Fibroblast of the conjunctiva (primary cell): ENCODE measurements at regions not wholly inside any gene's neighbourhood (a gene's known extent, or its start where the extent isn't known, plus 50 kb on each side); places are given as distances from the start of the nearest gene placed in this dataset.

Experiments used
- DNase-seq: peaks from one replicate; pipeline ENCODE4 v3.0.0-alpha.2; 2010; ENCODE audit warnings: low read depth

- DNase-seq: no peak
Observed at GRCh38 chr3:3745693-3746092, 53.5 kb upstream of the LRRN1 start.

DNA sequence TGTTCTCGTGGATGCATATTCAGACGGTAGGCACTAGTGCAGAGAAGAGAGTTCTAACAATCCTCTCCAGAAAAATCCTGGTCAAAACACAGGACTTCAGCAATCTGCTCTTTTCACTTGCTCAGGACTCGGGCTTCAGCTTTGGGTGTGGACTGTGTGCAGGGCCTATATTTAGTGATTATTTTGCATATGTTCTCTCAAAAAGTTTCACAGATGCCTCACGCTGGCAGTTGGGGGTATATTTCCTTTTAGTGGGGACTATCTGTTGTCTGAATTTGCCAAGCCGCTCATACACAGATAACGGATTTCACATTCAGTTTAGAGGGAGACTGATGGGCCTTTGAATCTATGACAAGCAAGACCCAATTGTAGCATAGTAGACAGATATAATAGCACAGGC, 54.4 kb upstream of the LRRN1 start:
- no peak for DNase-seq

GRCh38 chr3:3743754-3744153, 55.5 kb upstream of the LRRN1 start:
- DNase-seq: no peak

DNA sequence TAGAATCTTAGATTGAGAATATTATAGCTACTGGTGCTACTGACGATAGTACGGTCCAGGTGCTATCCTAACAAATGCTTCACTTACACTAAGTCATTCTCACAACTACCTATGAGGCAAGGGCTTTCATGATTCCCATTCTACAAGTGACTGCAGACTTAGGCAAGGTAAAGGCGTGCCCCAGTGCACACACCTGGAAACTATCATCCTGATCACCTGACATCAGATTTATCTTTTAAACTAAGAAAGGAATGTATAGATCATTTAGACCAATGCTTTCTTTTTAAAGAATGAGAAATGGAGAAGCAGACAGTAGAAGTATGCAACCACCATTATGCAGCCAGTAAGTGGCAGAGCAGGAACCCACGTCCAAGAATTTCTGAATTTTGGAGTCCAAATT, 59.2 kb upstream of the LRRN1 start:
- no peak for DNase-seq

DNA sequence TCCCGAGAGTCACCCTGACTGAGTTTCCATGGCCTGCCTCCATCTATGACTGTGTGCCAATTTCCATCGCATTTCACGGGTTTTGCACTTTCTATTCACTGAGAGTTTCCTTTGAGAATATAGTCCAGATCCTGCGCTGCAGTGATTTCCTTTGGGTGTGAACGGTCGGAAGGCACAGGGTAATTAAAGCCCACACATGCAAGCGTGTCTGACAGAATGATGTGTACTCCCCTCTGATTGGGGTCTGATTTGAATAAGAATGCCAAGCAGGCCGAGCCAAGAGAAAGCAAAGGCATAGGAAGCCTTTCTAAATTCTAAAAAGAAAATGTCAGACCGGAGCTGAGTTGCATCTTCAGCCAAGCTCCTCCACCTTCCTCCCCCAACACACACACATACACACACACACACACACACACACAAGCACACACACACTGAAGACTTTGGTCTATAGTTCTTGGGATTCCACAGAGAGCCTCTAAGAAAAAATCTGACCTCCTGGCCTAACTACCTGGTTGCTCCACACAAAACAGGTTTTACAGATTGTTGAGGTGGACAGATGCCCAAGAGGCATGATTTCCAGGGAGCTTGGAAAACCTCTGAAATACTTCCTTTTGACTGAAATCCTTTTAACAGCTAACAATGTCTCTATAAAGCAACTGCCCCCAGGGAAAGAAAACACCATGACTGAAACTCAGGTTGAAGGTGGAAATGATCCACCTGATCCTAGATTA, 59.7 kb upstream of the LRRN1 start:
- DNase-seq: no peak

DNA sequence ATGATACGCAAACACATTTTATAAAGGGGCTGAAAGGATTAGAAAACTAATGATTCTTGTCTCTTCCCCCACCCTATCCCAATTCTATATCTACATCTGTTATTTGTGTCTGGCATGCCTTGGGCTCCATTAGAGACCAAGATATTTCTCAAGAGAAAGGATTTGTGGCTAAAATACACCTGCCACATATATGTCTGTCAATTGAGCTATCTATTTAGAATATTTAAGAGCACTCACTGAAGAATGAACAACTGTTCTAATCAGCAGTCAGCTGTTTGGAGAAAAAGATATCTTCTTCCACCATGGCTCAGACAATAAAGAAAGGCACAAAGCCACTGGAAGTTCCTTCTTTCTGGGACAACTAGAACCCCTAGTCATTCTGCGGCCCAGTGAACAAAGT, 61.7 kb upstream of the LRRN1 start:
- no peak for DNase-seq

DNA sequence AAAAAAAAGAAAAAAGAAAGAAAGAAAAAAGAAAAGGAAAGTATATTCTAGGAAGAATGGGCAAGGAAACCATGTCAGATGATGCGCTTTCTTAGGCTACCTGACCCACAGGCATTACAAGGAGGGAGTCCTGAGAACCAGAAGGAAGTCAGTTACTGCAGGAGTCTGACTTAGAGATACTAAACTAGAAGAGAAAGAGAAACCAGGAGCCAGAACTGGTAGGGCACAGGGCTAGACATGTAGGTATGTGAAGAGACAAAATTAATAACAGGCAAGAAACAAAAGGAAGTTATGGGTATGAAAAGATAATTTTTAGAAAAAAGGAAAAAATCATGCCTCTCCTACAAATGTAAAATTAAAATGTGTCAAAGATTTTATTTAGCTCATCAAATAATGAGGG, 63.3 kb upstream of the LRRN1 start:
- no peak for DNase-seq

DNA sequence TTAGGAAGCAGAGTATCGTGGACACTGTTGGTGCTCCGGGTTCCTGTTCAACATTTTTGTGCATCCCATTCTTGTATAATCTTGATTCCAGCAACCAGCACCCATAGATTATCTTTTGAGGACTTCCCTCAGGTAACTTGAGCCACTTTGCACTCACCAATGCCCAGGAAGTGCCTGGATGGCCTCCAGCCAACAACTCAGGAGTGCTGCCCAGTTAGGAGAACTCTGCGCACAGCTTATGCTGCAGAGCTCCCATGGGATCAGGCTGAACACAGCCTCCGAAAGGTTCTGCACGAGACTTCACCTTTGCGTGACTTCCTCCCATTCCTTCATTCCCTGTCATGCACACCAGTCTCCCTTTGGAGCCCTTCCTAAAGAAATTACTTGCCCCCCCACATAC, 64.3 kb upstream of the LRRN1 start:
- DNase-seq: no peak

GRCh38 chr3:3729261-3729660, 70.0 kb upstream of the LRRN1 start:
- DNase-seq: no peak

- no peak for DNase-seq
Observed at GRCh38 chr3:3726549-3726948, 72.7 kb upstream of the LRRN1 start.

DNA sequence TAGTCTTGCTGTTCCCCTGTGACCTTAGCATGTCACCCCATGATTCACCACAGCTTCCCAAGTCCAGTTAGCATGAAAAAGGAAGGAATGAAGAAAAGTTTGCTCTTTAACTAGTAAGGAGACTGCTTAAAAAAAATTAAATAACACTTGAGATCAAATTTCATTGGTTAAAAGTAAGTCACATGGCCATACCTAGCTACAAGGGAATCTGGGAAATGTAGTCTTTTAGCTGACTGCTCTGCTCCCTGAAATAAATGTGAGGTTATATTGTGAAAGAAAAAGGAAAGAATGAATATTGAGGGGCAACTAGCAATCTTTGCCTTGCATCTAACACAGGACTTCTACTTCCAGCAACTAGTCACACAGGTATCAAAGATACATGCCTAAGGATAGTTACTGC, 84.7 kb upstream of the LRRN1 start:
- no peak for DNase-seq

- no peak for DNase-seq
Observed at GRCh38 chr3:3712971-3713370, 86.3 kb upstream of the LRRN1 start.

GRCh38 chr3:3708769-3709115, 90.5 kb upstream of the LRRN1 start:
- DNase-seq: no peak

DNA sequence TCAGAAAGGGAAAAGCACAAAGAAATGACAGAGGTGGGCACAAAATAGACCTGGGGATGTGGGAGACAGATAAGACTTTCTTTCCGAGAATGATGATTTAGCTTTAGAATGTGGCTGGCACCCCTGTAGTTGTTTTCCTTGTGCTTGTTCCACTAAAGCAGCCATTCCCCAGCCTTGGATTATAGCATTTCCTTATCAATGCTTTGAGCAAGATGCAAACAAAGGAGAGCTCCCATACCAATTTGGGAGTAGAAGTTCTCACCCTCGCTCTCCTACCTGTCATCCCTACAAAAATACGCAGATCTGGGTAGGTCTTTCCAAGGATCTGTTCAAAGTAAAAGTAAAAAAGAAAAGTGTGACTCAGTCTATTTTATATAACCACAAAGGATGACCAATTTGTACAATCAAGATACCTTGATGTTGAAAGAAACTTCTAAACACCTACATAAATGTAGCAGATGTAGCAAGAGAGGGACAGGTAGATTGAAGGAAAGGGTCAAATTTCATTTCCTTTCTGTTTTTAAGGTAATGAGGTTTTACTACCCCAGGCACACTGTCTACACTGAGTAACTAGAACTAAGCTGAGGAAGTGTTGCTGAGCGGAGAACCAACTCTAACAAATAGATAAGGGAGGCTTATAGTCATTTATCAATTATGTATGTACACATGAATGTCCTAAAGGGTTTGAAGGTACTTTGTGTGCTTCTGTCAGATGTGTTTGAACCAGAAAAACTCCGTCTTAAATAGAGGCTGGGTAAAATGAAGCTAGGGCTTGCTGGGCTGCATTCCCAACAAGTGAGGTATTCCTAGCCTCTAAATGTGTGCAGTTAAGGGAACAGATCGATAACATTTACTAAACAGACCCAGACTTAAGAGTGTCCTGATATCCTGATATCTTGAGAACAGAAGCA, 91.1 kb upstream of the LRRN1 start:
- no peak for DNase-seq

DNA sequence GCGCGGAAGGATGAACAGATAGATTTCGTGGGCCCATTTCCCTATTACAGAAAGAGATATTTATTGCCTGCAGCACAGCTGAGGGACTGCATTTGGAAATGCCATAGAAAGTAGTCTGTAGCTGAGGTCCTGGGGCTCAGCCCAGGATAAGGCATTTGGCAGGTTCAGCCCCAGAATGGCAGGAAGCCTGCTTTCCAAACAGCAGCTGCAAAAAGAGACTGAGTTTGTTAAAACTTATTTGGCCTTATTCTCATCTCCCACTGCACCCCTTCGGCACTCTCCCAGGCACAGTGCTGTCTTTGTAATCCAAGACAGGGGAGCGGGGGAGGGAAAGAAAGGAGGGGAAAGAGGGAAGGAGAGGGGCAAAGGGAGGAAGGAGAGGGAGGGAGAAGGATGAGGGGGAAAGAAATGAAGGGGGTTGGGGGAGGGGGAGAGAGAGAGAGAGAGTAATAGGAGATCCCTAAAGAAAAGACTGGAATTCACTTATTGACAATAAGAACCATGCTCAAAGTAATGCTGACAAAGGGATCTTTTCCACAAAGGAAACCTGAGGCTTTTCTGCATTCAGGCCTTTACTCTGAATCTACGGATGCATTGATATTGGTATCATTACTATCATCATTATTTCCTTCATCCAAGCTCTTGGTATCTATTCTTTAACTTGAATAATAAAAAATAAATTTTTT, 94.0 kb upstream of the LRRN1 start:
- no peak for DNase-seq

DNA sequence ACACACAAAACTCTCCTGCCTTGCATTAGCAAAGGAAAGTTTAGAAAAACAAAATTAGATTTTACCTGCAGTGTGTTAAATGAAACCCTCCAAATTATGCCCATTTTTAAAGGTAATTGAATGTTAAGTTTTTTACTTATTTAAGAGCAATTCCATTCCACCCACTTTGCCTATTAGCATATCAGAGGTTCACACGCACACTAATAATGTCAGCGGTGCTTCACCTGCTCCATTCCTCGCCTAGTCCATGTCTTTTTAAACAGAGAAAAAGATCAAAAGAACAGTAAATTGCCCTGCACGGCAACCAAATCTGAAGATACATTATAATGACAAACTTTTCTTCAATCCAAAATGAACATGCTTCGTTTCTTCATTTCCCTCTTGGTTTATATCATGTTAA, 97.3 kb upstream of the LRRN1 start:
- DNase-seq: no peak

- no peak for DNase-seq
Observed at GRCh38 chr3:3699816-3700633, 99.2 kb upstream of the LRRN1 start.

- DNase-seq: no peak
Observed at GRCh38 chr3:3699407-3699806, 99.8 kb upstream of the LRRN1 start.

DNA sequence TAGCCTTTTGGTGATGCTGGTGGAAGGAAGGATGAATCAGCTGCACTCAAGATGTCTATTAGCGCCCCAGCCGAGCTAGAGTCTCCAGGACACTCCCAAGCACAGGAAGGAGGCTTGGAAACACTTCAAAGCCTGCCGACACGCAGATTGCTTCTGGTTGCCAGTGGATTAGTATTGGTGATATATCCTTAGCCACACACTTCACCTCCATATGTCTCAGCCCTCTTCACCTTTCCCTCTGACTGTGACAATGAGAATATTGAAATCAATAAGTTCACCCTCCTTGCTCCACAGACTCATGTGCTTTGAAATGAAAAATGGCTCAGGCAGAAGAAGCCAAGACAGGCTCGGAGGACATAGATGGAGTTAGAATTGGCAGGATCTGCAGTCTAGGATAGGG, 102.9 kb upstream of the LRRN1 start:
- no peak for DNase-seq

DNA sequence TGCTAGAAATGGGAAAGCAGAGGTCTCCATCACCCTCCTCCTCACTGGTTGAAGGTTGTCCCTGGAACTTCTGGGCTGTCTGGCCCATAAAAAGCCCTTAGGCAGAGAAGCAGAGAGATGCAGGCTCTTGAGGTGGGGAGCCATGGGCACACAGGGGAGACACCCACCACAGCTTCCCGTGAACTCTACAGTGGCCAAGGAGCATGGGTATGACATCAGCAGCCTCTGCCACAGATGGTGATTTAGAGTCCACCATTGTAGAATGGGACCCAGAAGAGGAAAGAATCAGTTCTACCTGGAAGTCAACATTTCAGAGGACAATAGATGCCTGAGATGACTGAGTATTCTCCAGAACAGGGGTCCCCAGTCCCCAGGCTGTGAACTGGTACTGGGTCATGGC, 105.6 kb upstream of the LRRN1 start:
- no peak for DNase-seq

DNA sequence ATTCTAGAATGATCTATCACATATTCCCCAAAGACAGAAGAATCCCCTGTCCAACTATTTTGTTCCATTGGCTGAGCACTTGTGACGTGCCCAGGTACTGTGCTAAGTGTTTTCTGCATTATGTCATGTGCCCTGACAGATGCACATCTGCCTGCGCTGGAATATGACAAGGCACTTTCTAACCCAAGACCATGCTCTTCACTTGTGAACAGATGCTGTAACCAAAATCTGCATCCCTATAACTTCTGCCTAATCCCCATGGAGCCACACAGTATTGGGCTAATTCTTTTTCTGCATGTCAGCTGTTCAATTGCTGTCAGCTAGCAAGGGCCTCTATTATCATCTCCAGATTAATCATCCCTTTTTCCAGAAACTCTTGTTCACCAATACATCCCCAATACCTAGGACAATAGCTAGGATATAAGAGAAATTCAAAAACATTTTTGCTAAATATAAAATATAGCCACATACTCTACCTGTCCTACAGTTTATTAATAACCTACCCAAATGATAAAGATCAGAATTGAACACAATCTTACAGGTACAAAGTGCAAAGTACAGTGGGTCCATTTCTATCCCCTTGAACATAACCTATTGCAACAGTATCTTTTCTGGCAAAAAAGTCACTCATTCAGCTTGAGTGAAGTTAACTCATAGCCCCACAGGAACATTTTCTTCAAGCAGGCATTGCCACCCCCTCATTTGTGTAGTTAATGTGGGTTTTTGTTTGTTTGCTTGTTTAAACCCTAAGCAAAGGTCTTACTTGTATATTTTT, 109.4 kb upstream of the LRRN1 start:
- DNase-seq: no peak
